ENCODE measurements at regions not wholly inside any gene's neighbourhood (a gene's known extent, or its start where the extent isn't known, plus 50 kb on each side); places are given as distances from the start of the nearest gene placed in this dataset.

DNA sequence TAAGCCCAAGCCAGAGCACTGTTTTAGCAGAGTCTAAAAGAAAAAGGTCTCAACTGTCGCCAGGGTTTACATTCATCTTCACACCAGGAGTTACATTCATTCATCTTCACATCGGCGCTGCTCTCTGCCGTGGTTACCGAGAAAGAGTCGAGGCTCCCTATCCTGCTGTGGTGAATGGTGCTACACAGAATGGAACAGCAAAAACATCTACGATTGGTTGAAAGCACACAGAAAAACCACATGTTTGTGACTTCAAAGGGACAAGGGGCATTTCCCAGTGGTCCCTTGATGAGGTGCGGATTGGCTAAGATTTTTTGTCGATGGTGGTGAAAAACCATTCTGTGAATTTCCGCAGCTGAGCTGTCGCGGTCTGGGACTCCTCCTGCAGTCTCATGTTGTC is 231.1 kb downstream of the SIPA1L2 start:
- H4K20me1 ChIP-seq (ENCODE audit: control insufficient read depth, extremely low read depth, insufficient read depth, low read length): no peaks in the 10 kb centered on the region
- no peaks in the 10 kb centered on the region for H3K36me3 ChIP-seq (ENCODE audit: control insufficient read depth in 2 of 2, extremely low read depth in 1 of 2, insufficient read depth in 2 of 2, low read length in 2 of 2)
- H3K27ac ChIP-seq (ENCODE audit: control insufficient read depth, insufficient read depth, low read length): no peak overlapping the region
- no peaks in the 10 kb centered on the region for H3K27me3 ChIP-seq (ENCODE audit: control insufficient read depth, extremely low read depth, insufficient read depth, low read length)
- dilution Hi-C loops (cut with MboI; ENCODE audit: extremely low pct_ligation_motif_present, low sequenced_read_pairs): no loop called here
- no peak for TF ChIP-seq EZH2 (IDR thresholded peaks at IDR 0.05; ENCODE audit: low read length)
- TF ChIP-seq, protein P1, sequence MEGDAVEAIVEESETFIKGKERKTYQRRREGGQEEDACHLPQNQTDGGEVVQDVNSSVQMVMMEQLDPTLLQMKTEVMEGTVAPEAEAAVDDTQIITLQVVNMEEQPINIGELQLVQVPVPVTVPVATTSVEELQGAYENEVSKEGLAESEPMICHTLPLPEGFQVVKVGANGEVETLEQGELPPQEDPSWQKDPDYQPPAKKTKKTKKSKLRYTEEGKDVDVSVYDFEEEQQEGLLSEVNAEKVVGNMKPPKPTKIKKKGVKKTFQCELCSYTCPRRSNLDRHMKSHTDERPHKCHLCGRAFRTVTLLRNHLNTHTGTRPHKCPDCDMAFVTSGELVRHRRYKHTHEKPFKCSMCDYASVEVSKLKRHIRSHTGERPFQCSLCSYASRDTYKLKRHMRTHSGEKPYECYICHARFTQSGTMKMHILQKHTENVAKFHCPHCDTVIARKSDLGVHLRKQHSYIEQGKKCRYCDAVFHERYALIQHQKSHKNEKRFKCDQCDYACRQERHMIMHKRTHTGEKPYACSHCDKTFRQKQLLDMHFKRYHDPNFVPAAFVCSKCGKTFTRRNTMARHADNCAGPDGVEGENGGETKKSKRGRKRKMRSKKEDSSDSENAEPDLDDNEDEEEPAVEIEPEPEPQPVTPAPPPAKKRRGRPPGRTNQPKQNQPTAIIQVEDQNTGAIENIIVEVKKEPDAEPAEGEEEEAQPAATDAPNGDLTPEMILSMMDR (optimal IDR thresholded peaks at IDR 0.05 in 1 of 3, IDR thresholded peaks at IDR 0.05 in 1 of 3, conservative IDR thresholded peaks at IDR 0.05 in 1 of 3; ENCODE audit: extremely low read depth in 1 of 3, insufficient read depth in 2 of 3, low read length in 3 of 3): no peak
- H2AFZ ChIP-seq (ENCODE audit: control insufficient read depth, low read length): no peak overlapping the region
- no peak overlapping the region for H3K4me3 ChIP-seq (ENCODE audit: control insufficient read depth in 2 of 3, extremely low read depth in 1 of 3, insufficient read depth in 2 of 3, low read depth in 1 of 3, low read length in 3 of 3)
- H3K79me2 ChIP-seq (ENCODE audit: control insufficient read depth, insufficient read depth, low read length): no peaks in the 10 kb centered on the region
- no peak for FAIRE-seq
- DNase-seq (ENCODE audit: low read depth, low spot score): no peak
- no peaks in the 10 kb centered on the region for H3K9me1 ChIP-seq (ENCODE audit: control insufficient read depth, extremely low read depth, insufficient read depth, low read length)
- no peak overlapping the region for H3K9ac ChIP-seq (ENCODE audit: control insufficient read depth, extremely low read depth, insufficient read depth, low read length)
- no peak overlapping the region for H3K4me2 ChIP-seq (ENCODE audit: control insufficient read depth, extremely low read depth, insufficient read depth, low read depth, low read length)
- no peaks in the 10 kb centered on the region for H3K9me3 ChIP-seq (ENCODE audit: control insufficient read depth, low read depth, low read length)
- no peaks in the 10 kb centered on the region for H3K4me1 ChIP-seq (ENCODE audit: control insufficient read depth, extremely low read depth, insufficient read depth, low read length)

DNA sequence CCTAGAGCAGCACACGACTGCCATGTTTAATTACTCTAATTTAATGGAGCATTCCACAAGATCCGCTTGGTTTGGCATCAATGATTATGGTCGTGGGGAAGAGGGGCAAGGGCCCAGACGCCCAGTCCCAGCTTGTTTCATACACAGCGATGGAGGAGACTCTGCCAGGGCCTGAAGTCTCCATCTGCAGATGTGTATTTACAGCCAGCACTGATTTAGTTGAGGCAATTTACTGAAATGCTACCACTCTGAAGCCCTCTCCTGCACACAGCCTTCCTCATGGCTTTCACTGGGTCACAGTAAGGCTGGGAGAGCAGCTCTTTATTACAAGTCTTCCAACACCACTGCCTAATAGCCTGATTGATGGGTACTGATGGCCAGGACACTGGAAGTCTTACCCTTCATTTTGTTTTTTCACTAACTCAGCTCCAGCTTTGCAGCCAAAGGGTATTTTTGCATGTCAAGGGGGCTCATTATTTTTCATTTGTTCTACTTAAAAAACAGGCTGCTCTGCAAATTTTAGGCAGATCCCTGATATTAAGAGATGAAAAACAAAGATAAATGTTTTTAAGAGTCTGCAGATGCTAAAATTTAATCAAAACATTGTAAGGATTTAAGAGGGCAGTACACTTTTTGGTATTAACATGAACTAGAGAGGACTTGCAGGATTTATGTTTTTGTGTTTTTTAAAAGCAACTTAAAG is 236.3 kb downstream of the SIPA1L2 start:
- H3K4me2 ChIP-seq (ENCODE audit: control insufficient read depth, extremely low read depth, insufficient read depth, low read depth, low read length): no peak overlapping the region
- H2AFZ ChIP-seq (ENCODE audit: control insufficient read depth, low read length): no peak overlapping the region
- no peak overlapping the region for H3K4me3 ChIP-seq (ENCODE audit: control insufficient read depth in 2 of 3, extremely low read depth in 1 of 3, insufficient read depth in 2 of 3, low read depth in 1 of 3, low read length in 3 of 3)
- H3K36me3 ChIP-seq (ENCODE audit: control insufficient read depth in 2 of 2, extremely low read depth in 1 of 2, insufficient read depth in 2 of 2, low read length in 2 of 2): no peaks in the 10 kb centered on the region
- no peaks in the 10 kb centered on the region for H3K4me1 ChIP-seq (ENCODE audit: control insufficient read depth, extremely low read depth, insufficient read depth, low read length)
- FAIRE-seq: no peak
- no peaks in the 10 kb centered on the region for H3K27me3 ChIP-seq (ENCODE audit: control insufficient read depth, extremely low read depth, insufficient read depth, low read length)
- H4K20me1 ChIP-seq (ENCODE audit: control insufficient read depth, extremely low read depth, insufficient read depth, low read length): no peaks in the 10 kb centered on the region
- no peak for TF ChIP-seq EZH2 (IDR thresholded peaks at IDR 0.05; ENCODE audit: low read length)
- TF ChIP-seq, protein P1 (optimal IDR thresholded peaks at IDR 0.05 in 1 of 3, IDR thresholded peaks at IDR 0.05 in 1 of 3, conservative IDR thresholded peaks at IDR 0.05 in 1 of 3; ENCODE audit: extremely low read depth in 1 of 3, insufficient read depth in 2 of 3, low read length in 3 of 3): no peak
- no peaks in the 10 kb centered on the region for H3K79me2 ChIP-seq (ENCODE audit: control insufficient read depth, insufficient read depth, low read length)
- dilution Hi-C loops (cut with MboI; ENCODE audit: extremely low pct_ligation_motif_present, low sequenced_read_pairs): no loop called here
- no peaks in the 10 kb centered on the region for H3K9me1 ChIP-seq (ENCODE audit: control insufficient read depth, extremely low read depth, insufficient read depth, low read length)
- H3K27ac ChIP-seq (ENCODE audit: control insufficient read depth, insufficient read depth, low read length): no peak overlapping the region
- H3K9ac ChIP-seq (ENCODE audit: control insufficient read depth, extremely low read depth, insufficient read depth, low read length): no peak overlapping the region
- no peak for DNase-seq (ENCODE audit: low read depth, low spot score)
- no peaks in the 10 kb centered on the region for H3K9me3 ChIP-seq (ENCODE audit: control insufficient read depth, low read depth, low read length)

Measured in keratinocyte (primary cell).